OCI-LY1 (cell line): ENCODE measurements at regions not wholly inside any gene's neighbourhood (a gene's known extent, or its start where the extent isn't known, plus 50 kb on each side); places are given as distances from the start of the nearest gene placed in this dataset.
A peak's percentile ranks its signal among the peaks of the same experiment; 100 is the strongest.

Experiments used
- H2AFZ ChIP-seq: fragments of 200-600 bp; sonication (generic), shearing (Covaris generic); 2 replicates; pipeline ENCODE4 v1.6.0; 2014; ENCODE audit warnings: antibody characterized with exemption, mild to moderate bottlenecking, low read length
- H3F3A ChIP-seq: fragments of 200-600 bp; sonication (generic), shearing (Covaris generic); 2 replicates; pipeline ENCODE4 v1.6.0; 2014; ENCODE audit warnings: mild to moderate bottlenecking, antibody characterized with exemption, low read length, moderate library complexity; ENCODE audit not compliant: insufficient read depth
- H3K27ac ChIP-seq: fragments of 200-600 bp; sonication (generic); 2 replicates; pipeline ENCODE4 v1.5.1; 2014; ENCODE audit warnings: low read length, mixed run types, mild to moderate bottlenecking, low read depth; ENCODE audit not compliant: poor library complexity, severe bottlenecking
- H3K27me3 ChIP-seq: fragments of 200-600 bp; sonication (generic); 2 replicates; pipeline ENCODE4 v1.6.0; 2014; ENCODE audit warnings: antibody characterized with exemption, mild to moderate bottlenecking, low read length, moderate library complexity; ENCODE audit not compliant: insufficient read depth
- H3K36me3 ChIP-seq: fragments of 200-600 bp; sonication (generic); 2 replicates; pipeline ENCODE4 v1.6.1; 2014; ENCODE audit warnings: mild to moderate bottlenecking, antibody characterized with exemption, low read length, moderate library complexity, mixed read lengths; ENCODE audit not compliant: insufficient read depth
- H3K4me1 ChIP-seq: fragments of 200-600 bp; sonication (generic); 2 replicates; pipeline ENCODE4 v1.5.1; 2014; ENCODE audit warnings: mild to moderate bottlenecking, low read length, moderate library complexity; ENCODE audit not compliant: insufficient read depth, severe bottlenecking
- H3K4me2 ChIP-seq: fragments of 200-600 bp; sonication (generic), shearing (Covaris generic); 2 replicates; pipeline ENCODE4 v1.6.1; 2014; ENCODE audit warnings: low read length
- H3K4me3 ChIP-seq: fragments of 200-600 bp; sonication (generic); 2 replicates; pipeline ENCODE4 v1.5.1; 2014; ENCODE audit warnings: low read length, low read depth, mild to moderate bottlenecking, mixed read lengths; ENCODE audit not compliant: poor library complexity, severe bottlenecking
- H3K79me2 ChIP-seq: fragments of 200-600 bp; shearing (Covaris generic); 2 replicates; pipeline ENCODE4 v1.6.1; 2016; ENCODE audit warnings: mixed run types, low read length, mixed read lengths; ENCODE audit not compliant: insufficient read depth
- H3K9ac ChIP-seq: fragments of 200-600 bp; sonication (generic), shearing (Covaris generic); 2 replicates; pipeline ENCODE4 v1.6.1; 2014; ENCODE audit warnings: mild to moderate bottlenecking, low read length, mixed read lengths
- H3K9me2 ChIP-seq: fragments of 200-600 bp; sonication (generic), shearing (Covaris generic); 2 replicates; pipeline ENCODE4 v1.6.1; 2014; ENCODE audit warnings: low read depth, mild to moderate bottlenecking, low read length, mixed read lengths
- H3K9me3 ChIP-seq: fragments of 200-600 bp; shearing (Covaris generic); 2 replicates; pipeline ENCODE4 v1.6.1; 2014; ENCODE audit warnings: low read length, mixed read lengths
- H4K20me1 ChIP-seq: fragments of 200-600 bp; sonication (generic), shearing (Covaris generic); 2 replicates; pipeline ENCODE4 v1.6.0; 2016; ENCODE audit warnings: mild to moderate bottlenecking, low read length; ENCODE audit not compliant: insufficient read depth
- EZH2 ChIP-seq: fragments of 200-600 bp; sonication (generic), shearing (Covaris generic); IDR thresholded peaks from 2 replicates; pipeline ENCODE4 v1.8.0; 2017; ENCODE audit warnings: borderline replicate concordance, mixed run types, mild to moderate bottlenecking, antibody characterized with exemption, low read length, moderate library complexity, mixed read lengths
- TF ChIP-seq, protein P1 (sequence below): fragments of 200-600 bp; sonication (generic), shearing (Covaris generic); IDR thresholded peaks from 2 replicates; pipeline ENCODE4 v1.5.1; 2017; ENCODE audit warnings: mild to moderate bottlenecking, antibody characterized with exemption, low read length, moderate library complexity, mixed read lengths

DNA sequence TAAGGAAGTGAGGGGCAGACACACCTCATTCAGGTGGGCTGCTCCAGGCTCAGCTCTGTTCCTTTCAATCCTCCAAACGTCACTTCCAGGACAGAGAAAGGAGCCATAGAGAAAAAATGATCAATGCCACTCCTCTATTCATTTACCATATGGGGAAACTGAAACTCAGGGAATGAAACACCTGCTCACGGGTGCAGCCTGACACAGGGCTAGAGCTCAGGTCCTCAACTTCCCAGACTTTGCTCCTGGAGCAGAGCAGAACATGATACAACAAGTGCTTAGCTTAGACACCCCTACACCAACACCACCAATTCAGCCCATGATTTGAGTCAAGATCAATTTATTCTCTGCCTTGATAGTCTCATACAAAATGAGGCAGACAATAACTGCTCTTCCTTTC is 58.5 kb upstream of the LPP start:
- no peak for TF ChIP-seq EZH2
- no peaks in the 10 kb centered on the region for H3K9me2 ChIP-seq
- H3K27ac ChIP-seq: peak overlapping the region; percentile 72
- H3K9me3 ChIP-seq: peaks cover 4% of the 10 kb centered on the region
- H3K79me2 ChIP-seq: no peaks in the 10 kb centered on the region
- H4K20me1 ChIP-seq: no peaks in the 10 kb centered on the region
- no peak overlapping the region for H3K4me3 ChIP-seq
- H3K9ac ChIP-seq: no peak overlapping the region
- no peak overlapping the region for H2AFZ ChIP-seq
- H3K4me2 ChIP-seq: no peak overlapping the region
- no peaks in the 10 kb centered on the region; the same call in 1 of the 2 replicates for H3K36me3 ChIP-seq
- peaks cover 6% of the 10 kb centered on the region; the same call in 1 of the 2 replicates for H3F3A ChIP-seq
- no peaks in the 10 kb centered on the region for H3K27me3 ChIP-seq
- peaks cover 65% of the 10 kb centered on the region for H3K4me1 ChIP-seq

- Histone ChIP-seq H3K79me2 (no peaks in the 10 kb centered on the region), H3K4me2 (peak overlapping the region; percentile 8), H3K9ac (peak overlapping the region; percentile 0; the same call in 1 of the 2 replicates), H3K27ac (peak overlapping the region; percentile 72), H4K20me1 (no peaks in the 10 kb centered on the region), H3K9me2 (no peaks in the 10 kb centered on the region), H3K27me3 (no peaks in the 10 kb centered on the region), H3K4me1 (peaks cover 41% of the 10 kb centered on the region), H3K36me3 (no peaks in the 10 kb centered on the region; the same call in 1 of the 2 replicates), H3K9me3 (peaks cover 14% of the 10 kb centered on the region), H3K4me3 (no peak overlapping the region), H3F3A (no peaks in the 10 kb centered on the region), H2AFZ (no peak overlapping the region)
- TF ChIP-seq, protein P1, sequence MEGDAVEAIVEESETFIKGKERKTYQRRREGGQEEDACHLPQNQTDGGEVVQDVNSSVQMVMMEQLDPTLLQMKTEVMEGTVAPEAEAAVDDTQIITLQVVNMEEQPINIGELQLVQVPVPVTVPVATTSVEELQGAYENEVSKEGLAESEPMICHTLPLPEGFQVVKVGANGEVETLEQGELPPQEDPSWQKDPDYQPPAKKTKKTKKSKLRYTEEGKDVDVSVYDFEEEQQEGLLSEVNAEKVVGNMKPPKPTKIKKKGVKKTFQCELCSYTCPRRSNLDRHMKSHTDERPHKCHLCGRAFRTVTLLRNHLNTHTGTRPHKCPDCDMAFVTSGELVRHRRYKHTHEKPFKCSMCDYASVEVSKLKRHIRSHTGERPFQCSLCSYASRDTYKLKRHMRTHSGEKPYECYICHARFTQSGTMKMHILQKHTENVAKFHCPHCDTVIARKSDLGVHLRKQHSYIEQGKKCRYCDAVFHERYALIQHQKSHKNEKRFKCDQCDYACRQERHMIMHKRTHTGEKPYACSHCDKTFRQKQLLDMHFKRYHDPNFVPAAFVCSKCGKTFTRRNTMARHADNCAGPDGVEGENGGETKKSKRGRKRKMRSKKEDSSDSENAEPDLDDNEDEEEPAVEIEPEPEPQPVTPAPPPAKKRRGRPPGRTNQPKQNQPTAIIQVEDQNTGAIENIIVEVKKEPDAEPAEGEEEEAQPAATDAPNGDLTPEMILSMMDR: no peak
- no peak for TF ChIP-seq EZH2
Measured at GRCh38 chr3:188097791-188098190, 56.2 kb upstream of the LPP start.

GRCh38 chr3:188099907-188100306 is 54.0 kb upstream of the LPP start:
- Histone ChIP-seq H3K79me2 (no peaks in the 10 kb centered on the region), H2AFZ (no peak overlapping the region), H3K27ac (no peak overlapping the region), H4K20me1 (no peaks in the 10 kb centered on the region), H3K9me2 (no peaks in the 10 kb centered on the region), H3F3A (no peaks in the 10 kb centered on the region), H3K27me3 (no peaks in the 10 kb centered on the region), H3K9ac (no peak overlapping the region), H3K4me2 (no peak overlapping the region), H3K4me3 (no peak overlapping the region), H3K4me1 (peaks cover 41% of the 10 kb centered on the region), H3K9me3 (peaks cover 14% of the 10 kb centered on the region), H3K36me3 (no peaks in the 10 kb centered on the region; the same call in 1 of the 2 replicates)
- TF ChIP-seq, protein P1: no peak
- TF ChIP-seq EZH2: no peak

DNA sequence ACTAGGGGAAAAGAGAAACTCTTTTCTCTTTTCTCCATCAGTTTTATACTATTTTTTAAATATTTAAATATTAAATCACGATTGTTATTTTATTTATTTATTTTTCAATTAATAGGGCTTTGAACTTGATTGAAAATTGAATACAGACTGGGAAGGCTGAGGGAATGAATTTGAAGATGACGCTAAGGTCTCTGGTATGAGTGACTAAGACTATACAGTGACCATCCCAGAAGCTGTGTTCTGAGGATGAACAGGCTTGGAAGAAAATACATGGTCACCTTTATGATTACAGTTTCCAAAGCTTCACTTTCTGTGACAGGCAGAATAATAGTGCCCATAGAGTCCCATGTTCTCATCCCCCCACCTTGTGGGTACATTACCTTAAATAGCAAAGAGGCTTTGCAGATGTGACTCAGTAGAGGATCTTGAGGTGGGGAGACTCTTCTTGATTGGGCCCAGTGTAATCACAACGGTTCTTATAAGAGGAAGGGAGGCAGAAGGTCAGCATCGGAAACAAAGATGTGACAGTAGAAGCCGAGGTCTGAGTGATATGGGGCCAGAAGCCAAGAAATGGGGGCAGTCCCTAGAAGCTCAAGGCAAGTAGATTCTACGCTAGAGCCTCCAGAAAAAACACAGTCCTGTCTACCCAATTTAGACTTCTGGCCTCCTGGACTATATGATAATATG is 51.0 kb upstream of the LPP start:
- Histone ChIP-seq H3K4me2 (no peak overlapping the region), H3K9me3 (peaks cover 14% of the 10 kb centered on the region), H3F3A (no peaks in the 10 kb centered on the region), H2AFZ (no peak overlapping the region), H3K79me2 (no peaks in the 10 kb centered on the region), H3K27ac (no peak overlapping the region), H3K4me1 (peaks cover 24% of the 10 kb centered on the region), H3K4me3 (no peak overlapping the region), H3K9me2 (no peaks in the 10 kb centered on the region), H4K20me1 (no peaks in the 10 kb centered on the region), H3K27me3 (no peaks in the 10 kb centered on the region), H3K36me3 (no peaks in the 10 kb centered on the region; the same call in 1 of the 2 replicates), H3K9ac (no peak overlapping the region)
- TF ChIP-seq EZH2: no peak
- TF ChIP-seq, protein P1: no peak
